Inferior parietal cortex (tissue), 1 donor: ENCODE measurements at regions not wholly inside any gene's neighbourhood (a gene's known extent, or its start where the extent isn't known, plus 50 kb on each side); places are given as distances from the start of the nearest gene placed in this dataset.
"Not testable (repeated sequence)": the region's sequence is repeated elsewhere in the genome, so short reads cannot be mapped to it uniquely, and the experiment has no call there.

Experiments used
- DNase-seq: peaks from one replicate; pipeline ENCODE4 v3.0.0-alpha.2; 2016; ENCODE audit errors: extremely low spot score

- no peak for DNase-seq
Observed at GRCh38 chr4:174069848-174070330, 213.6 kb downstream of the FBXO8 start.

- DNase-seq, result no peak
Observed at GRCh38 chr4:174066611-174067205, 216.8 kb downstream of the FBXO8 start.

- no peak for DNase-seq
Observed at GRCh38 chr4:174062831-174063230, 220.6 kb downstream of the FBXO8 start.

GRCh38 chr4:174061026-174061425 lies 222.4 kb downstream of the FBXO8 start:
- no peak for DNase-seq

GRCh38 chr4:174058846-174059245 lies 224.6 kb downstream of the FBXO8 start:
- no peak for DNase-seq

GRCh38 chr4:174056959-174057358 lies 226.5 kb downstream of the FBXO8 start:
- DNase-seq, result no peak

GRCh38 chr4:174055344-174055743 lies 228.1 kb downstream of the FBXO8 start:
- no peak for DNase-seq

- DNase-seq, result no peak
Observed at GRCh38 chr4:174053895-174054294, 229.6 kb downstream of the FBXO8 start.

GRCh38 chr4:174047363-174047762 lies 236.1 kb downstream of the FBXO8 start:
- DNase-seq, result no peak

- DNase-seq, result not testable (repeated sequence)
Observed at GRCh38 chr4:174045829-174046228, 237.6 kb downstream of the FBXO8 start.

GRCh38 chr4:174045381-174045780 lies 238.1 kb downstream of the FBXO8 start:
- no peak for DNase-seq

GRCh38 chr4:174041555-174042105 lies 241.8 kb downstream of the FBXO8 start:
- no peak for DNase-seq

GRCh38 chr4:174040287-174040686 lies 243.2 kb downstream of the FBXO8 start:
- no peak for DNase-seq

- no peak for DNase-seq
Observed at GRCh38 chr4:174038481-174038880, 245.0 kb downstream of the FBXO8 start.

- DNase-seq, result no peak
Observed at GRCh38 chr4:174037631-174038030, 245.8 kb downstream of the FBXO8 start.

- DNase-seq, result no peak
Observed at GRCh38 chr4:174037049-174037448, 246.4 kb downstream of the FBXO8 start.

- no peak for DNase-seq
Observed at GRCh38 chr4:174036576-174036975, 246.9 kb downstream of the FBXO8 start.

- no peak for DNase-seq
Observed at GRCh38 chr4:174036111-174036510, 247.4 kb downstream of the FBXO8 start.

GRCh38 chr4:174023641-174024040 lies 259.8 kb downstream of the FBXO8 start:
- no peak for DNase-seq

GRCh38 chr4:174018236-174018635 lies 265.2 kb downstream of the FBXO8 start:
- DNase-seq, result no peak

- DNase-seq, result no peak
Observed at GRCh38 chr4:174016251-174016650, 267.2 kb downstream of the FBXO8 start.

- DNase-seq, result no peak
Observed at GRCh38 chr4:174012886-174013259, 270.6 kb downstream of the FBXO8 start.

GRCh38 chr4:174012135-174012885 lies 271.2 kb downstream of the FBXO8 start:
- no peak for DNase-seq
